ENCODE measurements at regions not wholly inside any gene's neighbourhood (a gene's known extent, or its start where the extent isn't known, plus 50 kb on each side); places are given as distances from the start of the nearest gene placed in this dataset.

DNA sequence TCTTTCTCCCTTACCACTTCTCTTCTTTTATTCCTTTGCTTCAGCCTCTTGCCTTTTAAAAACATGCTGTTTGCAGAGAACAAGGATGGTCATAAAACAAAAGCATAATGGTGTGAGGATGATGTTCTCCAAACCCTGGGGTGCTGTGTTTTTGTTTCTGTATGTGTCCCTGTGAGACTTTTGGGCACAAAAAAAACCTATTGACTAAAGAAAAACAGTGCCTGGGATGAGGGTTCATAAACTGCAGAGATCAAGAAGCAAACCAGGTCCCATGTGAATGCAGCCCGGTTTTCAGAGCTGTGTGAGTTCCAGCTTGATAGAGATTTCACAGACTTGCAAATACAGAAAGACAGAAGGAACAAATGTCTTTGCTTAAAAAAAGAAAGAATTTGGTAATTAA lies 148.6 kb upstream of the CPSF6 start:
- no peaks in the 10 kb centered on the region for H3K9me3 ChIP-seq
- H3K27me3 ChIP-seq: peaks cover 4% of the 10 kb centered on the region; the same call in 1 of the 2 replicates
- no peak overlapping the region for H3K4me3 ChIP-seq (ENCODE audit: low read depth, low read length)
- H3K4me1 ChIP-seq: no peaks in the 10 kb centered on the region
- no peaks in the 10 kb centered on the region for H3K36me3 ChIP-seq
- DNase-seq: no peak
- TF ChIP-seq, protein P1, sequence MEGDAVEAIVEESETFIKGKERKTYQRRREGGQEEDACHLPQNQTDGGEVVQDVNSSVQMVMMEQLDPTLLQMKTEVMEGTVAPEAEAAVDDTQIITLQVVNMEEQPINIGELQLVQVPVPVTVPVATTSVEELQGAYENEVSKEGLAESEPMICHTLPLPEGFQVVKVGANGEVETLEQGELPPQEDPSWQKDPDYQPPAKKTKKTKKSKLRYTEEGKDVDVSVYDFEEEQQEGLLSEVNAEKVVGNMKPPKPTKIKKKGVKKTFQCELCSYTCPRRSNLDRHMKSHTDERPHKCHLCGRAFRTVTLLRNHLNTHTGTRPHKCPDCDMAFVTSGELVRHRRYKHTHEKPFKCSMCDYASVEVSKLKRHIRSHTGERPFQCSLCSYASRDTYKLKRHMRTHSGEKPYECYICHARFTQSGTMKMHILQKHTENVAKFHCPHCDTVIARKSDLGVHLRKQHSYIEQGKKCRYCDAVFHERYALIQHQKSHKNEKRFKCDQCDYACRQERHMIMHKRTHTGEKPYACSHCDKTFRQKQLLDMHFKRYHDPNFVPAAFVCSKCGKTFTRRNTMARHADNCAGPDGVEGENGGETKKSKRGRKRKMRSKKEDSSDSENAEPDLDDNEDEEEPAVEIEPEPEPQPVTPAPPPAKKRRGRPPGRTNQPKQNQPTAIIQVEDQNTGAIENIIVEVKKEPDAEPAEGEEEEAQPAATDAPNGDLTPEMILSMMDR (IDR thresholded peaks at IDR 0.05; ENCODE audit: low read depth, low read length): no peak

DNA sequence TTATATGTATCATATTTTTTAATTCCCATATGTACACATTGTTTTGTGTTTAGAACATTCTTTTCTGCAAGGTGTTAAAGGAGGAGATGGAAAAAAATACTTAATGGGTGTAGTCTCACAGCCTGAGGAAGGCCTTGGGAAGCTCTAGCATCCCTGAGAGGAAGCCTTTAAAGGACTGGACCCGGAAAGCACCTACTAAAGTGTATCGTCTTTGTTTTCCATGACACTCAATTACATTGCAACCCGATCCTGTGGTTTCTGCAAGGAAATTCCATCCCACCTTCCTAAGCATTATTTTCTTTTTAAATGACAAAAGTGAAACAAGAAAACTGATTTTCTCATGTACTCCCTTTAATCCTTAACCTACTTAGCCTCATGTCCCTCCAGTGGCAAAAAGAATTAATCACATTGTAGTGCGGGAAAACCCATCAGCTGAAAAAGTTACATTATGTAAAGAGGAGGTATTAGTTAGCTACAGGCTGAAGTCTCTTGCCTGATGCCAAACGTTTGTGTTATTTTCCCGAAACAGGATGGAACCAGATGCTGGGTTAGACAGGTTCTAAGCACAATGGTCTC lies 147.8 kb upstream of the CPSF6 start:
- H3K4me3 ChIP-seq (ENCODE audit: low read depth, low read length): no peak overlapping the region
- no peaks in the 10 kb centered on the region for H3K4me1 ChIP-seq
- DNase-seq: no peak
- H3K27me3 ChIP-seq: peaks cover 4% of the 10 kb centered on the region; the same call in 1 of the 2 replicates
- H3K36me3 ChIP-seq: no peaks in the 10 kb centered on the region
- no peaks in the 10 kb centered on the region for H3K9me3 ChIP-seq
- TF ChIP-seq, protein P1 (IDR thresholded peaks at IDR 0.05; ENCODE audit: low read depth, low read length): no peak

DNA sequence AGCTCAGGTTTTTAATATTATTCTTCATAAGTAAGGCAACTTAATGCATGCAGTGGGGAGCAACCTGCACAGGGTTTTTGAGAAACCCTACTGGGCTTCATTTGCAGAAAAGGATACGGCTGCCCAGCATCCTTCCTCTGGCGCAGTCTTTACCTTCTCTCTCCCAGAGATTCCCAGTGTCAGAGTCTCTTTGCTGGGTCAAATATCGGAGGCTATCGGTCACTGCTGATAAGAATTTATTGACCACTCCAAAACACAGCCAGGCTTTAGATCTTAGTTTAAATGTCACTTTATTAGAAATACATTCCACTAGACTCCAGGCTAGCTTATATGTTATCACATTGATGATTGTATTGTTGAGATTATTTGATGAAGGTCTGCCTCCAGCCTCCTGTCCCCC lies 147.2 kb upstream of the CPSF6 start:
- TF ChIP-seq, protein P1 (IDR thresholded peaks at IDR 0.05; ENCODE audit: low read depth, low read length): no peak
- Histone ChIP-seq H3K36me3 (no peaks in the 10 kb centered on the region), H3K9me3 (no peaks in the 10 kb centered on the region), H3K27me3 (peaks cover 4% of the 10 kb centered on the region; the same call in 1 of the 2 replicates), H3K4me1 (no peaks in the 10 kb centered on the region), H3K4me3 (ENCODE audit: low read depth, low read length) (no peak overlapping the region)
- no peak for DNase-seq

DNA sequence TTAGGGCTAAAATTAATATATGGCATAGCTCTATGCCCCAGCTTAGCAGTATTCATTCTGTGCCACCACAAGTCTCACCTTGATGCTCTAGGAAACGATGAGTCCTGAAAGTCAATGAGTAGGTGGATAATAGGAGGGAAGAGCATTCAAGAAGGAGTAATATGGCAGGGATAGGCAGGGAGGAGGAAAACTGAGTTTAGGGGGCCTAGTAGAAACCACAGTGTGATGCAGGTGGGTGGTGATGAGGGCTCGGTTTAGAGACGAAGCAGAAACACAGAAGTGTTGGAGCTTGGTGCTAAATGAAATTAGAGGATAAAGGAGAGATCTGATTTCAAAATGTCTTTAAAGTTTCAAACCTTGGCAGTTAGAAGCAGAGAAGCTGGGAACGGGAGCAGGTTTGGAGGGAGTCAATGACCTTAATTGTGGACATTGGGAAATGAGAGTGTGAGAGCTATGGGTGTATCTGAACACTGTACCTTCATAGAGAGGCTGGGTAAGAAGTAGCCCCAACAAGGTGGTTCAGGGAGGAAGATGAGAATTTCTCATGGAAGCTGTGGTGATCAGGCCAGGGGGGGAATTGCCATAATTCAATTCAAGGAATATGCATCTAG lies 144.7 kb upstream of the CPSF6 start:
- no peaks in the 10 kb centered on the region for H3K36me3 ChIP-seq
- TF ChIP-seq, protein P1 (IDR thresholded peaks at IDR 0.05; ENCODE audit: low read depth, low read length): no peak
- H3K4me1 ChIP-seq: no peaks in the 10 kb centered on the region
- no peaks in the 10 kb centered on the region for H3K9me3 ChIP-seq
- no peak for DNase-seq
- H3K4me3 ChIP-seq (ENCODE audit: low read depth, low read length): no peak overlapping the region
- H3K27me3 ChIP-seq: peaks cover 4% of the 10 kb centered on the region; the same call in 1 of the 2 replicates

DNA sequence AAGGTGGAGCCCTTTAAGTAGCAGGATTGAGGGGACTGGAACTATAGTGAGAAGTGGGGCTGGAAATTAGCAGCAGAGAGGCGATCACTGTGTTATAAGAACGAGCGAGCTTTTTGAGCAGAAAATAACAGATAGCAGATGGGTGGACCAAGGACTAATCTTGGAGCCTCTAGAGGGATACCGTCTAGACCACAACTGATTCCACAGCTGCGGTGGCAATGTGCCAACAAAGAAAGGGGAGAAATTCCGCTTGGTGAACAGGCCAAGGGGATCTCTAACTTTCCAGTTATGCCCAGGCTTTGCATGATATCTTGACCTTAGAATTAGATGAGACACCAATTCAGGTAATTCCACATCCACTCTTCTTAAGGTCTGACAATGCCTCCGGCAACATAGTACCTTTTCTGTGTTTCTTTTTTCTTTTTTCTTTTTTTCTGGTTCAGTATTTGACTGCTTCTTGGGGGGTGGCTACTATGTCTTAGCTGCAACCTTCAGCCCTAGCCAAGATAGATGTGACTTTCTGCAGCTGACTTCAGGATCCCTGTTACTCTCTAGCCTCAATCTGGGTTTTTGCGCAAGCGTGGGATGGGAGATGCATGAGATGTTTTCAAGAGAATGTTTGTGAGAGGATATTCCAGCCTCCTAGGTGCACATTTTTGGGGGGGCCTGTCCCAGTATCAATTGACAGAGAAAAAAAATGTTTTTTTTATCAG lies 143.4 kb upstream of the CPSF6 start:
- TF ChIP-seq, protein P1 (IDR thresholded peaks at IDR 0.05; ENCODE audit: low read depth, low read length): no peak
- Histone ChIP-seq H3K9me3 (no peaks in the 10 kb centered on the region), H3K27me3 (no peaks in the 10 kb centered on the region), H3K4me1 (no peaks in the 10 kb centered on the region), H3K4me3 (ENCODE audit: low read depth, low read length) (no peak overlapping the region), H3K36me3 (no peaks in the 10 kb centered on the region)
- no peak for DNase-seq
